ENCODE measurements at regions not wholly inside any gene's neighbourhood (a gene's known extent, or its start where the extent isn't known, plus 50 kb on each side); places are given as distances from the start of the nearest gene placed in this dataset.

DNA sequence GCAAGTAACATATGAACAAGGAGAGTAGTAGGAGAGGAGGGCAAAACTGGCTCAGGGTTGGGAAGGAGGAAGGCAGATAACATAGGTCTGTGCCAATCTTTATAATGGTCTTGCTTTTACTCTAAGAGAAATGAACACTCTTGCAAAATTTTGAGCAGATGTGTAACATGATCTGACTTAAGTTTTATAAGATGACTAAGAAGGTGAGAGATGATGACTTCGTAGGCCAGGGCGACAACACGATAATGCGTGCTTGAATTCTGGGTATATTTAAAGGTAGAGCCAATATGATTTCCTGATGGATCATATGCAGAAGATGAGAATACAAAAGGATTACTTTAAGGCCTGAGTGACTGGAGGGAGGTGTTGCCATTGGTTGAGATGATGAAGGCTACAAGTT lies 265.4 kb upstream of the KCNMB2 start:
- Histone ChIP-seq H3K9me2 (replicated peaks; ENCODE audit: control insufficient read depth, low read length) (no peaks in the 10 kb centered on the region; the same call in 1 of the 2 replicates), H3K79me2 (ENCODE audit: control insufficient read depth, low read length) (no peaks in the 10 kb centered on the region), H3K27ac (ENCODE audit: low read depth, low read length) (no peak overlapping the region), H3K4me3 (ENCODE audit: low read length) (no peak overlapping the region), H3K9me3 (ENCODE audit: control insufficient read depth, insufficient read depth, low read length) (no peaks in the 10 kb centered on the region), H3K36me3 (ENCODE audit: control insufficient read depth, low read length) (no peaks in the 10 kb centered on the region), H3K4me1 (ENCODE audit: control insufficient read depth, low read length) (no peaks in the 10 kb centered on the region), H3F3A (ENCODE audit: control insufficient read depth, insufficient read depth) (no peaks in the 10 kb centered on the region), H4K20me1 (ENCODE audit: control insufficient read depth, insufficient read depth, low read depth, low read length) (no peaks in the 10 kb centered on the region), H3K27me3 (ENCODE audit: control insufficient read depth, low read length) (no peaks in the 10 kb centered on the region), H3K4me2 (ENCODE audit: low read length) (no peak overlapping the region)
- TF ChIP-seq, protein P1, sequence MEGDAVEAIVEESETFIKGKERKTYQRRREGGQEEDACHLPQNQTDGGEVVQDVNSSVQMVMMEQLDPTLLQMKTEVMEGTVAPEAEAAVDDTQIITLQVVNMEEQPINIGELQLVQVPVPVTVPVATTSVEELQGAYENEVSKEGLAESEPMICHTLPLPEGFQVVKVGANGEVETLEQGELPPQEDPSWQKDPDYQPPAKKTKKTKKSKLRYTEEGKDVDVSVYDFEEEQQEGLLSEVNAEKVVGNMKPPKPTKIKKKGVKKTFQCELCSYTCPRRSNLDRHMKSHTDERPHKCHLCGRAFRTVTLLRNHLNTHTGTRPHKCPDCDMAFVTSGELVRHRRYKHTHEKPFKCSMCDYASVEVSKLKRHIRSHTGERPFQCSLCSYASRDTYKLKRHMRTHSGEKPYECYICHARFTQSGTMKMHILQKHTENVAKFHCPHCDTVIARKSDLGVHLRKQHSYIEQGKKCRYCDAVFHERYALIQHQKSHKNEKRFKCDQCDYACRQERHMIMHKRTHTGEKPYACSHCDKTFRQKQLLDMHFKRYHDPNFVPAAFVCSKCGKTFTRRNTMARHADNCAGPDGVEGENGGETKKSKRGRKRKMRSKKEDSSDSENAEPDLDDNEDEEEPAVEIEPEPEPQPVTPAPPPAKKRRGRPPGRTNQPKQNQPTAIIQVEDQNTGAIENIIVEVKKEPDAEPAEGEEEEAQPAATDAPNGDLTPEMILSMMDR (IDR thresholded peaks at IDR 0.05; ENCODE audit: low read depth, low read length, poor library complexity, severe bottlenecking), result no peak
- TF ChIP-seq EZH2phosphoT487 (IDR thresholded peaks at IDR 0.05; ENCODE audit: borderline replicate concordance, low read length), result no peak

DNA sequence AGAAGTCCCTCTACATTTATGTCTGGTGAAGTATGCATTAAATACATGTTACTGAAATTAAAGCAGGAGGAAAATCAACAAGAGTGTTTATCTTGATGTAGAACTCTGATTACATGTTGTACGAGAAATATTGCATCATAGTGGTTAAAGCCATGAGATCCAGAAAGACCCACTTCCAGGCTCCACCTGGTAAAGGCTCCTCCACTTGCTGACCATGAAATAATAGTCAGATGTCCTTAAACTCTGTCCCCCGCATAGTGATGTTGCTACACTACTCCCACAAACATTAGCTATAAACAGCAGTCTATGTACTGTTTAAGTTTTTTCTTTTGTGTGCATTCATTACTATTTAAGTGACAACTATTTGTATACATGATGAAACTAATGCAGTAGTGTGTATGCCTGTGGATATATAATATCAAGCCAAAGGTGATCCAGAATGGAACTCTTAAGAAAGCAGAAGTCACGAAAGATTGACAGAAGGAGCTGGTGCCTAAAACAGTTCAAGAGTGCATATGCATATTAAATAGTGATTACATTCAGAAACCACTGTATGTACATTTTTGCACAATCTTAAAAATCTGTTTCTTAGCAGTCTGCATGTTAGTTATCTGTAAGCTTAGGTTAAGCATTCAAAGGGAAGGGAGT lies 264.4 kb upstream of the KCNMB2 start:
- Histone ChIP-seq H3K4me2 (ENCODE audit: low read length) (no peak overlapping the region), H3K9me2 (replicated peaks; ENCODE audit: control insufficient read depth, low read length) (no peaks in the 10 kb centered on the region; the same call in 1 of the 2 replicates), H3K4me3 (ENCODE audit: low read length) (no peak overlapping the region), H3K4me1 (ENCODE audit: control insufficient read depth, low read length) (no peaks in the 10 kb centered on the region), H3F3A (ENCODE audit: control insufficient read depth, insufficient read depth) (no peaks in the 10 kb centered on the region), H3K36me3 (ENCODE audit: control insufficient read depth, low read length) (no peaks in the 10 kb centered on the region), H4K20me1 (ENCODE audit: control insufficient read depth, insufficient read depth, low read depth, low read length) (no peaks in the 10 kb centered on the region), H3K9me3 (ENCODE audit: control insufficient read depth, insufficient read depth, low read length) (no peaks in the 10 kb centered on the region), H3K27me3 (ENCODE audit: control insufficient read depth, low read length) (no peaks in the 10 kb centered on the region), H3K79me2 (ENCODE audit: control insufficient read depth, low read length) (no peaks in the 10 kb centered on the region), H3K27ac (ENCODE audit: low read depth, low read length) (no peak overlapping the region)
- no peak for TF ChIP-seq EZH2phosphoT487 (IDR thresholded peaks at IDR 0.05; ENCODE audit: borderline replicate concordance, low read length)
- TF ChIP-seq, protein P1 (IDR thresholded peaks at IDR 0.05; ENCODE audit: low read depth, low read length, poor library complexity, severe bottlenecking), result no peak

DNA sequence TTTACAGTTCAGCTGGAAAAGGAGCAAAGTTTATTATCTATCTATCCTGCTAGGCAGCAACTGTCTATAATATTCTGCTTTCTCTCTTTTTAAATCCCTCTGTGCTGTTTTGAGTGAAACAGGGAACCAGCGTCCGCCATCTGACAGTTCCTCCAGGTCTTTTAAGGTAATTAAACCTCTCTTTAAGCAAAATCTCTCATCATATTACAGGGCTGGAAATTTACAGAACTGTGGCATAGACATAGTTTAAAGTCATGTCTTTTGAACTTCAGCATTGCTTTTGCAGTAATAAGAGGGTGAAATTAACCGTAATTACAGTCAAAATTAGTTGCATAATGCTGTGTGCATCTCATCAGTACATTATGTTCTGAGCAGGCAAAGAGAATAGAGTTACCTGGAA lies 263.4 kb upstream of the KCNMB2 start:
- Histone ChIP-seq H3K79me2 (ENCODE audit: control insufficient read depth, low read length) (no peaks in the 10 kb centered on the region), H3F3A (ENCODE audit: control insufficient read depth, insufficient read depth) (no peaks in the 10 kb centered on the region), H3K27me3 (ENCODE audit: control insufficient read depth, low read length) (no peaks in the 10 kb centered on the region), H3K4me3 (ENCODE audit: low read length) (no peak overlapping the region), H3K4me1 (ENCODE audit: control insufficient read depth, low read length) (no peaks in the 10 kb centered on the region), H3K9me2 (replicated peaks; ENCODE audit: control insufficient read depth, low read length) (no peaks in the 10 kb centered on the region; the same call in 1 of the 2 replicates), H3K27ac (ENCODE audit: low read depth, low read length) (no peak overlapping the region), H3K36me3 (ENCODE audit: control insufficient read depth, low read length) (no peaks in the 10 kb centered on the region), H4K20me1 (ENCODE audit: control insufficient read depth, insufficient read depth, low read depth, low read length) (no peaks in the 10 kb centered on the region), H3K9me3 (ENCODE audit: control insufficient read depth, insufficient read depth, low read length) (no peaks in the 10 kb centered on the region), H3K4me2 (ENCODE audit: low read length) (no peak overlapping the region)
- TF ChIP-seq, protein P1 (IDR thresholded peaks at IDR 0.05; ENCODE audit: low read depth, low read length, poor library complexity, severe bottlenecking), result no peak
- TF ChIP-seq EZH2phosphoT487 (IDR thresholded peaks at IDR 0.05; ENCODE audit: borderline replicate concordance, low read length), result no peak
